CD14-positive monocyte (primary cell): ENCODE measurements at regions not wholly inside any gene's neighbourhood (a gene's known extent, or its start where the extent isn't known, plus 50 kb on each side); places are given as distances from the start of the nearest gene placed in this dataset.

Experiments
- DNase-seq, 3 donors: peaks; one replicate each; pipeline ENCODE4 v3.0.0-alpha.2; 2011 to 2022
- H2AFZ ChIP-seq: 2 replicates; pipeline ENCODE4 v1.6.0; 2012; ENCODE audit warnings: mild to moderate bottlenecking, low read depth, low read length, inconsistent platforms; ENCODE audit not compliant: insufficient read depth, poor library complexity, severe bottlenecking
- H3K27ac ChIP-seq, 2 donors: 1 replicate in 1 of 2; 2 replicates in 1 of 2; pipeline ENCODE4 v1.5.1; 2012 to 2013; ENCODE audit warnings: low read length in 2 of 2, control low read depth in 1 of 2, inconsistent platforms in 1 of 2, low read depth in 1 of 2, mild to moderate bottlenecking in 1 of 2
- H3K27me3 ChIP-seq, 2 donors: one replicate each; pipeline versions ENCODE4 v1.6.0 to v1.6.1; 2011 to 2013; ENCODE audit warnings: low read length in 2 of 2; ENCODE audit not compliant: control insufficient read depth in 2 of 2, insufficient read depth in 2 of 2
- H3K36me3 ChIP-seq, 2 donors: replicated peaks in 1 of 2; 1 replicate in 1 of 2; 2 replicates in 1 of 2; pipeline versions ENCODE4 v1.5.1 to v1.6.1; 2012 to 2013; ENCODE audit warnings: low read length in 2 of 2, control low read depth in 1 of 2, inconsistent platforms in 1 of 2, mild to moderate bottlenecking in 1 of 2; ENCODE audit not compliant: insufficient read depth in 2 of 2, control insufficient read depth in 1 of 2
- H3K4me1 ChIP-seq, 2 donors: 1 replicate in 1 of 2; 2 replicates in 1 of 2; pipeline versions ENCODE4 v1.5.1 to v1.6.1; 2012 to 2013; ENCODE audit warnings: low read length in 2 of 2, control low read depth in 1 of 2, inconsistent platforms in 1 of 2, mild to moderate bottlenecking in 1 of 2, moderate library complexity in 1 of 2; ENCODE audit not compliant: insufficient read depth in 2 of 2, control insufficient read depth in 1 of 2
- H3K4me2 ChIP-seq: replicated peaks from 2 replicates; pipeline ENCODE3; 2012; ENCODE audit warnings: low read length, moderate library complexity, mild to moderate bottlenecking; ENCODE audit not compliant: poor library complexity, severe bottlenecking; ENCODE audit errors: extremely low read depth
- H3K4me3 ChIP-seq, 3 experiments: fragments of 200-600 bp in 1 of 3; sonication (generic) in 1 of 3; replicated peaks in 1 of 3; 1 replicate in 2 of 3; 2 replicates in 1 of 3; pipeline ENCODE4 v1.5.1; 2011 to 2013; ENCODE audit warnings: low read length in 3 of 3, mild to moderate bottlenecking in 3 of 3, control low read depth in 2 of 3, low read depth in 2 of 3, inconsistent platforms in 1 of 3, moderate library complexity in 1 of 3
- H3K79me2 ChIP-seq: 2 replicates; pipeline ENCODE4 v1.6.0; 2012; ENCODE audit warnings: mild to moderate bottlenecking, control low read depth, inconsistent platforms, low read length, moderate library complexity; ENCODE audit not compliant: insufficient read depth
- H3K9ac ChIP-seq: 2 replicates; pipeline ENCODE4 v1.6.0; 2017; ENCODE audit warnings: low read length, mild to moderate bottlenecking; ENCODE audit not compliant: insufficient read depth, poor library complexity, severe bottlenecking
- H3K9me3 ChIP-seq, 2 donors: replicated peaks in 1 of 2; 1 replicate in 1 of 2; 2 replicates in 1 of 2; pipeline versions ENCODE4 v1.5.1 to v1.6.1; 2012 to 2013; ENCODE audit warnings: low read length in 2 of 2, control low read depth in 1 of 2; ENCODE audit not compliant: control insufficient read depth in 1 of 2, insufficient read depth in 1 of 2
- H4K20me1 ChIP-seq: 2 replicates; pipeline ENCODE4 v1.6.0; 2012; ENCODE audit warnings: mild to moderate bottlenecking, low read length, control low read depth, moderate library complexity; ENCODE audit not compliant: insufficient read depth
- H3K27ac Mint-ChIP-seq, 7 donors: one replicate each; pipeline ENCODE4 v1.8.0; 2020; ENCODE audit warnings: mild to moderate bottlenecking in 7 of 7, mixed read lengths in 7 of 7, moderate library complexity in 6 of 7, inconsistent platforms in 2 of 7
- H3K27me3 Mint-ChIP-seq, 3 donors: one replicate each; pipeline ENCODE4 v1.8.0; 2021 to 2022; ENCODE audit warnings: low read depth in 3 of 3, mild to moderate bottlenecking in 3 of 3, mixed read lengths in 3 of 3, moderate library complexity in 3 of 3, inconsistent platforms in 1 of 3
- H3K36me3 Mint-ChIP-seq, 2 donors: one replicate each; pipeline ENCODE4 v1.8.0; 2020; ENCODE audit warnings: mixed read lengths in 2 of 2, inconsistent platforms in 1 of 2, mild to moderate bottlenecking in 1 of 2
- H3K4me1 Mint-ChIP-seq: one replicate; pipeline ENCODE4 v1.8.0; 2020; ENCODE audit warnings: mild to moderate bottlenecking, mixed read lengths
- H3K4me3 Mint-ChIP-seq, 2 donors: one replicate each; pipeline ENCODE4 v1.8.0; 2020; ENCODE audit warnings: mild to moderate bottlenecking in 2 of 2, mixed read lengths in 2 of 2, moderate library complexity in 1 of 2
- H3K9me3 Mint-ChIP-seq, 7 donors: one replicate each; pipeline ENCODE4 v1.8.0; 2020 to 2022; ENCODE audit warnings: mixed read lengths in 7 of 7, mild to moderate bottlenecking in 6 of 7, moderate library complexity in 6 of 7, inconsistent platforms in 2 of 7
- CTCF ChIP-seq: fragments of 200-600 bp; IDR thresholded peaks from one replicate; pipeline ENCODE4 v1.8.0; 2022; ENCODE audit warnings: antibody characterized with exemption, mild to moderate bottlenecking
- WGBS: methylation state at CpG from one replicate; pipeline ENCODE4 v1.1.5; 2013; ENCODE audit warnings: missing lambda C conversion rate; ENCODE audit not compliant: insufficient coverage; 5-methylcytosine and 5-hydroxymethylcytosine counted together
- intact Hi-C, 2 donors: fragments of 100-400 bp; cut with micrococcal nuclease; formaldehyde crosslinking; loops; one replicate each; pipeline versions ENCODE4 v1.15.0 to v1.15.1; 2023

GRCh38 chr16:65867276-65867960 lies 499.1 kb upstream of the CDH5 start:
- H2AFZ ChIP-seq: no peak overlapping the region
- H4K20me1 ChIP-seq: no peaks in the 10 kb centered on the region
- DNase-seq: no peak
- Mint-ChIP-seq H3K9me3 (peaks cover 3 to 8% (median 5%) of the 10 kb centered on the region in 7 donors), H3K27me3 (peaks cover 0 to 5% (median 4%) of the 10 kb centered on the region in 3 donors), H3K4me3 (no peak overlapping the region), H3K27ac (no peak overlapping the region), H3K36me3 (no peaks in the 10 kb centered on the region), H3K4me1 (no peaks in the 10 kb centered on the region)
- 78% methylated on average over 5 of the region's 6 CpGs for WGBS
- H3K27ac ChIP-seq: no peak overlapping the region
- no peaks in the 10 kb centered on the region for H3K36me3 ChIP-seq
- TF ChIP-seq CTCF: no peak
- no peak overlapping the region for H3K4me3 ChIP-seq
- H3K9ac ChIP-seq: no peak overlapping the region
- no peaks in the 10 kb centered on the region for H3K27me3 ChIP-seq
- H3K4me1 ChIP-seq: no peaks in the 10 kb centered on the region
- no peak overlapping the region for H3K4me2 ChIP-seq
- H3K79me2 ChIP-seq: no peaks in the 10 kb centered on the region
- intact Hi-C loops: no loop called here
- peaks cover 0 to 6% of the 10 kb centered on the region in 2 donors for H3K9me3 ChIP-seq

GRCh38 chr16:65863236-65863635 lies 503.3 kb upstream of the CDH5 start:
- H3K79me2 ChIP-seq: no peaks in the 10 kb centered on the region
- TF ChIP-seq CTCF: no peak
- Mint-ChIP-seq H3K9me3 (peaks cover 0 to 8% (median 6%) of the 10 kb centered on the region in 7 donors), H3K4me1 (no peaks in the 10 kb centered on the region), H3K27ac (peak overlapping the region in 1 of 7 donors; percentile 58), H3K27me3 (peaks cover 0 to 2% (median 0%) of the 10 kb centered on the region in 3 donors), H3K4me3 (no peak overlapping the region), H3K36me3 (no peaks in the 10 kb centered on the region)
- H3K4me2 ChIP-seq: no peak overlapping the region
- no peaks in the 10 kb centered on the region for H4K20me1 ChIP-seq
- no peak overlapping the region for H3K9ac ChIP-seq
- H3K4me3 ChIP-seq: no peak overlapping the region
- H3K9me3 ChIP-seq: peaks cover 0 to 6% of the 10 kb centered on the region in 2 donors
- H2AFZ ChIP-seq: no peak overlapping the region
- no peaks in the 10 kb centered on the region for H3K27me3 ChIP-seq
- WGBS: 93% methylated on average over 2 of the region's 2 CpGs
- H3K27ac ChIP-seq: no peak overlapping the region
- no peaks in the 10 kb centered on the region for H3K36me3 ChIP-seq
- intact Hi-C loops: no loop called here
- DNase-seq: no peak
- H3K4me1 ChIP-seq: no peaks in the 10 kb centered on the region
